ENCODE measurements at regions not wholly inside any gene's neighbourhood (a gene's known extent, or its start where the extent isn't known, plus 50 kb on each side); places are given as distances from the start of the nearest gene placed in this dataset.
"Not testable (repeated sequence)": the region's sequence is repeated elsewhere in the genome, so short reads cannot be mapped to it uniquely, and the experiment has no call there.

DNA sequence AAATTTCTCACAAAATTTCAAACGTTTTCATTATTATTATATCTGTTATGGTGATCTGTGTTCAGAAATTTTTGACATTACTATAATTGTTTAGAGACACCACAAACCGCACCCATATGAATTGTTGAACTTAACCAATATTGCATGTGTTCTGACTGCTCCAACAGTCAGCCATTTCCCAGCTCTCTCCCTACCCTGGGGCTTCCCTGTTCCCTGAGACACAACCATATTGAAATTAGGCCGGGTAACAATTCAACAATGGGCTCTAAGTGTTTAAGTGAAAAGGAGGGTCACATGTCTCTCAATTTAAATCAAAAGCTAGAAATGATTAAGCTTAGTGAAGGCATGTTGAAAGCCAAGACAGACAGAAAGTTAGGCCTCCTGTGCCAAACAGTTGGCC lies 424.0 kb downstream of the DSC3 start:
- TF ChIP-seq ZFX (IDR thresholded peaks at IDR 0.05) (no peak), CTCF (conservative IDR thresholded peaks at IDR 0.05) (no peak)
- no peak overlapping the region for H3K27ac ChIP-seq

GRCh38 chr18:30616414-30616813 lies 426.1 kb downstream of the DSC3 start:
- H3K27ac ChIP-seq, result no peak overlapping the region
- TF ChIP-seq CTCF (conservative IDR thresholded peaks at IDR 0.05) (no peak), ZFX (IDR thresholded peaks at IDR 0.05) (no peak)

GRCh38 chr18:30613467-30613801 lies 429.1 kb downstream of the DSC3 start:
- H3K27ac ChIP-seq, result no peak overlapping the region
- TF ChIP-seq CTCF (conservative IDR thresholded peaks at IDR 0.05) (no peak), ZFX (IDR thresholded peaks at IDR 0.05) (no peak)

DNA sequence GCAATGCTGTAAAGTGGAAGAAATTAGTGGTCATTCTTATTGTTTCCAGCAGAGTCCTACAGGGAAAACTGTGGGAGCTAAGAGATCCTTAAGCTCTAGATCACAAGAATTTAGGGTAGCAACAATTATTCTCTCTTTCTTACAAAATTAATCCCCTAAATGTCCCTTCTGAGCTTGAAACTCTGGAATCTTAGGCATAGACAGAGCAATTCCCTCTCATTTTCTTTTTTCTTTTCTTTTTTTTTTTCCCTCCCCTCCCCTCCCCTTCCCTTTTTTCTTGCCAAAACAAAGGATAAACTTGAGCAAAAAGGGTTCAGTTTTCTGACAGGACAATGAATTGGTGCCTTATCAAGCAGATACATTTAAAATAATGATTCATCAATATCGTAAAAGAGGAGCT lies 441.0 kb downstream of the DSC3 start:
- H3K27ac ChIP-seq, result no peak overlapping the region
- TF ChIP-seq CTCF (conservative IDR thresholded peaks at IDR 0.05), result no peak
- no peak for TF ChIP-seq ZFX (IDR thresholded peaks at IDR 0.05)

- no peak overlapping the region for H3K27ac ChIP-seq
- no peak for TF ChIP-seq CTCF (conservative IDR thresholded peaks at IDR 0.05)
- TF ChIP-seq ZFX (IDR thresholded peaks at IDR 0.05), result no peak
Measured at GRCh38 chr18:30597202-30597601, 445.3 kb downstream of the DSC3 start.

DNA sequence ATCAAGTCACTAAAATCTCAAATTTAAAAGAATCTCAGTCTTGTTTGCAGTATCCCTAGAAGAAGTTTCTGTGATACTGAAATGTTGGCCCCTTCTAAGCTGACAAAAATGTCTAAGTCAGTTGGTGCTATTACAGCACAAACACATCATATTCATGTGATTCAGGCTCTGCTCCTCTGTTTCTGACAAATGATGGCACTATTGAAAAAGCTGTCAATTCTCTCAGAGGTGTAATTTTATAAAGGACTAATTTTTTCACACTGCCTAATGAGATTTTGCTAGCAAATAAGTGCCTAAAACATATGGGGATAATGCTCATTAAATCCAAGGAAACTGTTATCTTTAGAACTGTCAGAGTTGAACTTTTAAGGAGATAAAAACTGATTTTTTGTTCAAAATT lies 445.9 kb downstream of the DSC3 start:
- no peak for TF ChIP-seq CTCF (conservative IDR thresholded peaks at IDR 0.05)
- no peak for TF ChIP-seq ZFX (IDR thresholded peaks at IDR 0.05)
- H3K27ac ChIP-seq, result no peak overlapping the region

GRCh38 chr18:30595942-30596341 lies 446.6 kb downstream of the DSC3 start:
- no peak overlapping the region for H3K27ac ChIP-seq
- TF ChIP-seq ZFX (IDR thresholded peaks at IDR 0.05) (no peak), CTCF (conservative IDR thresholded peaks at IDR 0.05) (no peak)

GRCh38 chr18:30594911-30595310 lies 447.6 kb downstream of the DSC3 start:
- not testable (repeated sequence) for H3K27ac ChIP-seq
